Heart left ventricle (tissue), 13 donors: ENCODE measurements at regions not wholly inside any gene's neighbourhood (a gene's known extent, or its start where the extent isn't known, plus 50 kb on each side); places are given as distances from the start of the nearest gene placed in this dataset.

Experiments
- CTCF ChIP-seq, 12 donors: fragments of 200-600 bp; sonication (generic) in 4 of 12; IDR thresholded peaks; one replicate each; pipeline versions ENCODE4 v1.5.0 to v1.8.0; 2018 to 2022; ENCODE audit warnings: antibody characterized with exemption in 12 of 12, mild to moderate bottlenecking in 5 of 12
- POLR2A ChIP-seq, 2 donors: fragments of 450-650 bp; IDR thresholded peaks; one replicate each; pipeline ENCODE4 v1.6.1; 2017; ENCODE audit warnings: antibody characterized with exemption in 2 of 2, mild to moderate bottlenecking in 2 of 2, moderate library complexity in 2 of 2
- donor health status: ischemic (EF 13 %, LVEDD 7.1; RV severe dilation, severe dysfunction).
- donor health status: DM: no; HTN: yes; CAD: no.
- donor health status: DM: no; HTN: no; CAD: no.
- donor health status: ischemic (EF 25% LVEDD 6.9; RV normal size, moderate dysfunction).
- donor health status: ischemic (EF 25% LVEDD 5.7; RV mildly dilated, moderate dysfunction).
- donor health status: ischemic (EF 35%, LVEDD 5.7; RV mildly dilated, moderate dysfunction).
- donor health status: nonischemic (EF 11% LVEDD 7.7; RV severe dilation, severe dysfunction).
- donor health status: DM: yes; HTN: yes; CAD: no.
- donor health status: PGD.
- donor health status: ischemic (EF 29% LVEDD 5.4; RV normal size, mild dysfunction).
- donor health status: nonischemic (EF 23%, LVEDD 6.1; RV moderate dilation, normal function).

- no peak for TF ChIP-seq CTCF (IDR thresholded peaks at IDR 0.05)
- no peak for TF ChIP-seq POLR2A (IDR thresholded peaks at IDR 0.05)
Observed at GRCh38 chrX:9207142-9207541, 173.2 kb upstream of the FAM9B start.
